GM21528 (cell line): ENCODE measurements at regions not wholly inside any gene's neighbourhood (a gene's known extent, or its start where the extent isn't known, plus 50 kb on each side); places are given as distances from the start of the nearest gene placed in this dataset.

Experiments
- ATAC-seq: cut with Tn5 transposase; IDR thresholded peaks from one replicate; pipeline ENCODE4 v1.9.1; 2021; ENCODE audit warnings: mild to moderate bottlenecking, moderate library complexity; ENCODE audit not compliant: unreplicated experiment, low FRiP score

- ATAC-seq: no peak
Observed at GRCh38 chr3:78130741-78131290, 1090.9 kb downstream of the ROBO2 start.

DNA sequence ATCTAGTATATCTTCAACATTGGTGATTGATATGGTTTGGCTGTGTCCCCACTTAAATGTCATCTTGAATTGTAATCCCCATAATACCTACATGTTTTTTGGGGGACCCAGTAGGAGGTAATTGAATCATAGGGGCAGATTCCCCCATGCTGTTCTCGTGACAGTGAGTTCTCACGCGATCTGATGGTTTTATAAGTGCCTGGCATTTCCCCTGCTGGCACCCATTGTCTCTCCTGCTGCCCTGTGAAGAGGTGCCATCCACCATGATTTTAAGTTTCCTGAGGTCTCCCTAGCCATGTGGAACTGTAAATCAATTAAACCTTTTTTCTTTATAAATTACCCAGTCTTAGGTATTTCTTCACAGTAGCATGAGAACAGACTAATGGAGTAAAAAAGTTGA is 1094.6 kb downstream of the ROBO2 start:
- no peak for ATAC-seq

DNA sequence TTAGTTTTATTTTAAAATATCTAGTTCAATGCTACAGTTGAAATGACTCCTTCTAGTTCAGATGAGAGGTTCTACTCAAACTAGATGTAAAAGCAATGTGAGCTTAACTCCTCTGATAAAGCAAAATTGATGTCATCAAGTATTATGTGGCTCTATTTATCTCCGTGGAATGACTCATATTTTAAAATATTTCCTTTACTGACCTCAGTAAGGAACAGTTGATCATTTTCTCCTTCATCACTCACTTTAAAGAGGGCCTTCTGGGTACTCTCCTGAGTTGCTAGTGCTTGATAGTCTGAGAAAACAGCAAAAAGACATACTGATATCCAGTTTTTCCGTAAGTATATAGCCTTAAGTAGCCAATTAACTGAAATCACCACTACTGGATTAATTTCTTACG is 1099.3 kb downstream of the ROBO2 start:
- no peak for ATAC-seq

DNA sequence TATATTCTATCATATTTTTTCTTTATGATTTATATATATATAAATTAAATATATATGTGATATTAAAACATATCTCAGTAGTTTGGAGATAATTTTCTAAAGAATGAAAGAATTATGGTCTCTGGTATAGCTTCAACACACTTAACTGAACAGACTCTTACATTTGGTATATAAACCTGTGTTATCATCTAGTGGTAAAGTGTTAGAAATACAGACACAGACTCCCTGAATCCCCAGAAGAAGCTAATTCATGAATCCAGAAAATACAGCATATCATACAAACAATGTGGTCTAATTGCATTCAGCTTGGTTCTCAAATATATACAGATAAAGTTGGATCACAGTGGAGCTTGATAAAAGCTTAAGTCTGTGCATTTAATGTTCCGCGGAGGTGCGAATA is 1100.4 kb downstream of the ROBO2 start:
- no peak for ATAC-seq

- no peak for ATAC-seq
Observed at GRCh38 chr3:78140866-78141265, 1101.0 kb downstream of the ROBO2 start.

GRCh38 chr3:78141269-78141668 is 1101.4 kb downstream of the ROBO2 start:
- no peak for ATAC-seq

GRCh38 chr3:78143000-78143399 is 1103.1 kb downstream of the ROBO2 start:
- no peak for ATAC-seq

DNA sequence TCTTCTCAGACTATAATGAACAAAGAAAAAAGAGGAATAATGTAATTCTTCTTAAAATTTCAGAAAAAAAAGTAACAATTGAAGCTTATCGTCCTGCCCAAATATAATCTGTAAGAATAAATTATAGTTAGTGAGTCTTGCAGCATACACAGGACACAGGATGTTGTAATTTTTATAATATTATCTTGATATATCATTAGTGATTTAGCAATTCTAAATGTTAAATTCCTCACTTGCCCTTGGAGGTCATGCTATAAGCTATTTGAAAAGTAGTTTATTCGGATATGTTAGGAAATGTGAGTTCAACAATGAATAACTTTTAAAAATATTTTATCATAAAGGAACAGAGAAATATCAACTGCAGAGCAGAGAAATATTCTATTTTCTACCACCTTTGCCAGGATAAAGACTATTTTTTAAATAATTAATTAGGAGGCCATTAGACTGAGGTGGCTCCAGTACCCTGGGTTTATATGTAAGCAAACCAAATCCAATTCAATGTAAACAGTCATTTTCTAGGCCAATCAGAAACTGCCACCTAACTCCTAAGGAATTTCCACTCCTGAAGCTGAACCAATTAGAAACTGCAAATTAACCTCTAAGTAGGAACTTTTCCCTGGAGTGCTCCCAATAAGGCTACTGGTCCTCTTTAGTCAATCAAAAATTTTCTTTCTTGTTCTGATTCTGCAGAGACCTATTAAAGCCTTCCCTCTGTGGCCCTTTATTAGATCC is 1109.3 kb downstream of the ROBO2 start:
- no peak for ATAC-seq

- ATAC-seq: no peak
Observed at GRCh38 chr3:78153973-78154372, 1114.1 kb downstream of the ROBO2 start.

GRCh38 chr3:78154521-78155186 is 1114.8 kb downstream of the ROBO2 start:
- ATAC-seq: no peak

- ATAC-seq: no peak
Observed at GRCh38 chr3:78161736-78162135, 1121.8 kb downstream of the ROBO2 start.

DNA sequence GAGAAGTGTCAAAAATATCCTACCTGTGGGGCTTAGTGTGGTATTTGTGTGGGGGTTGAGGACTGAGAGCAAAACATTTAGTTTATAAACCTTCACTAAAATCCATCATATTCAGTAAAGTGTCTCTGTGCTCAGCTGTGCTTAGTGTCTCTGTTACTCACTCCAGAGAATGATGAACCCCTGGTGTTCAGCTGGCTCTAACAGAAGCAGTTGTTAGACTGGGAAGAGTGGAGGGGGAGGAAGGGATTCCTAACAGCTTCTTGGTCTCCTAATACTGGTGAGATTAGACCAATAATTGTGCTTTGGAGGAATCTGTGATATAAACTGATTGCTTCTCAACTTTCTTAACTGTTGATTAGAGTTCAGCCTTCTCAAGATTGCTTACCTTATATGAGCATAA is 1123.5 kb downstream of the ROBO2 start:
- ATAC-seq: no peak

- ATAC-seq: no peak
Observed at GRCh38 chr3:78165876-78166275, 1126.0 kb downstream of the ROBO2 start.

GRCh38 chr3:78174821-78175220 is 1134.9 kb downstream of the ROBO2 start:
- ATAC-seq: no peak

GRCh38 chr3:78176869-78177268 is 1137.0 kb downstream of the ROBO2 start:
- no peak for ATAC-seq

DNA sequence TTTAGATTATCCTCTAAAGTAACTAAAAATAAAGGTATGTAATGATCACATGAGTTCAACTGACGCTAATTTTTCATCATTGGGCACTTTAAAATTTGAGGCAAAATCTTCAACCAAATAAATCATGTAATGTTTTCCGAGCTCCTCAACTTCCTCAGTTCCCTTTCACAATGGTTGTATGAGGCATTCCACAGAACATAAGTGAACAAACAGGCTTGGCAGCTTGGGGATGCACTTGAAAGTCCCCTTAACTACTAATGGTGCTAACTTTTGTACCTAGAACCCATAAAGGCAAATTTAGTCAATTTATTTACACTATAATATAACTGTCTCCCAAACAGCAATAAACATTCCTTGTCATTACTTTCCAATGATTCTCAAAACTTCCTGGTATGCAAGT is 1137.9 kb downstream of the ROBO2 start:
- no peak for ATAC-seq

DNA sequence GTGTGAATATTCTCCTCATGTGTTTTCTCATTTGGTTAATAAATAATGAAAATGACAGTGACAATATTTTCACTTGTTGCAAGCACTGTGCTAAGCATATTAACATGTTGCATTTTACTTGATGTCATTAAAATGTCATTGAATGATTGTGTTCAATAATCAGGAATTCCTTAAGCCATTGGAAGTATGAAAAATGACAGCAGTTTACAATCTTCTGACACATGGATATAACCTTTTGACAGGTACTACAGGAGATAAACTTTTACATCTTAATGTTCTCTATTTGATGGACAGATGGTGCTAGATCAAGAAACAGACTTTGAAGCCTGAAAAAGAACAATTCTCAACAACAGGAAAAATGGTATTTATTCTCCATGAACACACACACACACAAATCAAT is 1138.3 kb downstream of the ROBO2 start:
- no peak for ATAC-seq

DNA sequence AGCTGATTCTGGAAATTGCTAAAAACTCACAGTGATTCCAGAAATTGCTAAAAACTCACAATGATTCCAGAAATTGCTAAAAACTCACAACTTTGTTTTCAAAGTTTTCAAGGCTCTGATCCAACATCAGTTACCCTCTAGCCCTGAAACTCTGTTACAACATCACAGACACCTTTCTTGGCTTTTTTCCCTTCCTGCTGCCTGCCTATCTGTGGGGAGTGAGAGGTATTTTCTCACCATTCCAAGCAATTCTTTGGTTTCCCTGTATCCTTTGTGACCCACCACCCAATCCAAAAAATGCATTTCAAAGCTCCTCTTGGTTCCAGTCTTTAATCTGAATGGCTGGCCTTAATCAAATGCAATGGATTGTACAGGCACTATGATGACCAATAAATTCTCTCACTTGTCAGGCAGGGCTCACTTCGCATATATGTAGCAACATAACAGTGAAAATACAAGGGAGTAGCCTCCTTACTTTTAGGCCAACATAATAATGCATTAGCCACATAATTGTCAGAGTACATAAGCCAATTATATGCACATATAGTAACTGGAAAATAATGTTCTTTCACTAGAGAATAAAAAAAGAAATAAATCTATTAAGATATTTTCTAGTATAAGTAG is 1139.0 kb downstream of the ROBO2 start:
- no peak for ATAC-seq

DNA sequence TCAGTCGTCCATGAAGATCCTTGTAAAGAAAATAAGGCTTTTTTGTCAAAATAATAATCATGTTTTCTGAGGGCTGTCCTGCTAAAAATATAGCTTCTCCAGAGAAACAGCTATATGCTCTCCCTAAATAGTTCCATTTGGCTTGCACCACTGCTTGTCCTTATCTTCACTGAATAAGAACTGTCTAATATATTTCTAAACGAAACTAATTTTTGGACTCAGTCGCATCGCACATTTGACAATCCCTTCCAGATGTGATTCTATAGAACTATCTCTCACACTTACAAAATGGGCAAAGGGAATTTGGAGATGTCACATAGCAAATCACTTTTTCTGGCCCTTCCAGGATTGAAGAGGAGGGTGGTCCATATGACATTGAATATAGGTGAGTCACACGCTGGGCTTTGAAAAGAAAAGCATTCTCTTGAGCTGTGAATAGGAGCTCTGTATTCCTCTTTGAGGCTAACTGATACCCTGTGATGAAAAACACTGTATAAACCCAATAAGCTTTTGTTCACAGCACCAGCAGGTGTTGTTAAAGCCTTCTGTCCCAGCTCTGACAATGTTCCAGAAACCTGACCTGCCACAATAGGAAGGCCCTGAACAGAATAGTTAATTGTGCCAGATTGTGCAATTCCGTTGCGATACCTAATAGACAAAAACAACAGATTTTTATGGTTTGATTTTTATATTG is 1144.2 kb downstream of the ROBO2 start:
- ATAC-seq: no peak

- ATAC-seq: no peak
Observed at GRCh38 chr3:78186404-78186803, 1146.5 kb downstream of the ROBO2 start.

GRCh38 chr3:78201091-78201490 is 1161.2 kb downstream of the ROBO2 start:
- ATAC-seq: no peak
